OCI-LY3 (cell line): ENCODE measurements at regions not wholly inside any gene's neighbourhood (a gene's known extent, or its start where the extent isn't known, plus 50 kb on each side); places are given as distances from the start of the nearest gene placed in this dataset.

Source experiments
- CTCF ChIP-seq: fragments of 200-600, 300-600 bp; sonication (generic); IDR thresholded peaks from 2 replicates; pipeline ENCODE4 v1.5.1; 2014; ENCODE audit warnings: antibody characterized with exemption, low read length, low read depth
- EZH2phosphoT487 ChIP-seq: fragments of 200-600 bp; shearing (Covaris generic); IDR thresholded peaks from 2 replicates; pipeline ENCODE4 v1.6.1; 2018; ENCODE audit warnings: antibody characterized with exemption, mixed run types, low read depth

DNA sequence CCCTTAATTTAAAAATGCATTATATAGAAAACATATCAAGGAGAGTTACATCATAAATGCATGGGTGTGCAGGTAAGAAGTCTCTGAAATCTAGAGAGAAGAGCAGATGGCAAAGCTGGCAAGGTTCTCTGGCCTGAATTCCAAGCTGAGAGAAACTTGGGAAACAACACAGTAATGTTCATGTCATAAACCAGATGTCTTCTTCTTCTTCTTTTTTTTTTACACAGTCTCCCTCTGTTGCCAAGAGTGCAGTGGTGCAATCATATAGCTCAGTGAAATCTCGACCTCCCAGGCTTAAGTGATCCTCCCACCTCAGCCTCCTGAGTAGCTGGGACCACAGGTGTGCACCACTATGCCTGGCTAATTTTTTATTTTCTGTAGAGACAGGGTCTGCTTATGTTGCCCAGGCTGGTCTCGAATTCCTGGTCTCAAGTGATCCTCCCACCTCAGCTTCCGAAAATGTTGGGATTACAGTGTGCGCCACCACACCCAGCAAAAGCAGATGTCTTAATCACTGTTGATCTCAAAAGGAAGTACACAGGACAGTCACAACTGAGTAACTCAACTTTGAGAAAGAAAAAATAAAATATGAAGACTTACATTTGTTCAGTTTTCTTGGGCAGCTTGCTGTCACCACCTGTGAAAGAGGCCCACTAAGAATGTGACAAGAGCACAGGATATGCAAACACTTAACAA is 77.3 kb downstream of the DNAAF9 start:
- TF ChIP-seq CTCF, result no peak
- TF ChIP-seq EZH2phosphoT487, result no peak
